K562 (cell line): ENCODE measurements at regions not wholly inside any gene's neighbourhood (a gene's known extent, or its start where the extent isn't known, plus 50 kb on each side); places are given as distances from the start of the nearest gene placed in this dataset.
"Not testable (repeated sequence)": the region's sequence is repeated elsewhere in the genome, so short reads cannot be mapped to it uniquely, and the experiment has no call there.

Experiments used
- ATAC-seq: fragments of 200-7000 bp; cut with Tn5 transposase; 3 replicates; pipeline ENCODE4 v1.9.1; 2020; ENCODE audit warnings: moderate library complexity
- BruUV-seq: library from RNA; stranded (reverse); fragments of 400-500 nt; replicated peaks from 2 replicates; lab custom pipeline; 2021; lab: Mats Ljungman, UMichigan
- CTCF ChIA-PET: fragments of 300-600 bp; formaldehyde crosslinking; extraction: SDS; loops from one replicate; lab custom pipeline; 2021; ENCODE audit warnings: low intra/inter-chr PET ratio; lab: Yijun Ruan, JAX
- POLR2A ChIA-PET: fragments of 300-600, 350-650 bp; sonication (Branson Sonifier 250); formaldehyde crosslinking; extraction: SDS; loops from one replicate; lab custom pipeline; 2021; ENCODE audit warnings: antibody characterized with exemption, inconsistent platforms; lab: Yijun Ruan, JAX
- DNase-seq, 4 experiments: peaks; one replicate each; pipeline versions ENCODE4 v3.0.0 to v3.0.0-alpha.2; 2011 to 2018; ENCODE audit warnings: low spot score in 3 of 4, mixed read lengths in 3 of 4; ENCODE audit errors: extremely low read depth in 1 of 4
- FAIRE-seq: peaks from 2 replicates; lab custom pipeline; 2011; peaks lifted over from hg19 to GRCh38; lab: Jason Lieb, UNC
- H2AFZ ChIP-seq: 2 replicates; pipeline ENCODE4 v1.6.0; 2011; ENCODE audit warnings: low read depth, low read length, control low read depth, inconsistent platforms
- H3K27ac ChIP-seq: fragments of 200-600 bp; 3 replicates; pipeline ENCODE4 v1.8.0; 2011; ENCODE audit warnings: low read depth, mild to moderate bottlenecking, control low read depth, inconsistent platforms, low read length, moderate library complexity, mixed read lengths; ENCODE audit errors: extremely low read depth
- H3K27me3 ChIP-seq, 2 experiments: fragments of 300-600 bp in 1 of 2; 2 replicates in 1 of 2; 3 replicates in 1 of 2; pipeline versions ENCODE4 v1.6.0 to v1.8.0; 2011; ENCODE audit warnings: inconsistent platforms in 2 of 2, low read length in 2 of 2, mild to moderate bottlenecking in 1 of 2, mixed read lengths in 1 of 2, moderate library complexity in 1 of 2; ENCODE audit not compliant: control insufficient read depth in 2 of 2, insufficient read depth in 2 of 2
- H3K36me3 ChIP-seq: fragments of 300-600 bp; 3 replicates; pipeline ENCODE4 v1.8.0; 2011; ENCODE audit warnings: mild to moderate bottlenecking, low read length, inconsistent platforms; ENCODE audit not compliant: control insufficient read depth, insufficient read depth
- H3K4me1 ChIP-seq, 2 experiments: fragments of 200-600 bp in 1 of 2; replicated peaks in 1 of 2; 2 replicates in 1 of 2; 3 replicates in 1 of 2; pipeline versions ENCODE4 v1.5.1 to v1.8.0; 2011; ENCODE audit warnings: inconsistent platforms in 2 of 2, low read length in 2 of 2, mild to moderate bottlenecking in 1 of 2, mixed read lengths in 1 of 2, moderate library complexity in 1 of 2; ENCODE audit not compliant: control insufficient read depth in 2 of 2, insufficient read depth in 2 of 2
- H3K4me2 ChIP-seq: 2 replicates; pipeline ENCODE4 v1.6.1; 2011; ENCODE audit warnings: low read length, control low read depth, inconsistent platforms, mixed read lengths; ENCODE audit not compliant: insufficient read depth
- H3K4me3 ChIP-seq: fragments of 200-600 bp; sonication (generic), shearing (Covaris generic); 2 replicates; pipeline ENCODE4 v1.5.1; 2016; ENCODE audit warnings: control low read depth, inconsistent platforms
- H3K79me2 ChIP-seq: fragments of 200-600 bp; 3 replicates; pipeline ENCODE4 v1.8.0; 2011; ENCODE audit warnings: low read length, inconsistent platforms; ENCODE audit not compliant: control insufficient read depth, insufficient read depth
- H3K9ac ChIP-seq, 2 experiments: 2 replicates each; pipeline versions ENCODE4 v1.6.0 to v1.6.1; 2011; ENCODE audit warnings: low read depth in 2 of 2, low read length in 2 of 2, control low read depth in 1 of 2, inconsistent platforms in 1 of 2, mild to moderate bottlenecking in 1 of 2, mixed read lengths in 1 of 2; ENCODE audit not compliant: insufficient read depth in 1 of 2
- H3K9me1 ChIP-seq: one replicate; pipeline ENCODE4 v1.6.0; 2011; ENCODE audit warnings: inconsistent platforms, mild to moderate bottlenecking, low read length, moderate library complexity; ENCODE audit not compliant: control insufficient read depth, insufficient read depth
- H3K9me3 ChIP-seq: replicated peaks from 2 replicates; pipeline ENCODE4 v1.5.1; 2011; ENCODE audit warnings: low read depth, low read length, inconsistent platforms; ENCODE audit not compliant: control insufficient read depth, insufficient read depth
- H4K20me1 ChIP-seq: replicated peaks from 2 replicates; pipeline ENCODE4 v1.6.1; 2011; ENCODE audit warnings: low read length, inconsistent platforms, mixed read lengths; ENCODE audit not compliant: control insufficient read depth, insufficient read depth
- CHD1 ChIP-seq: fragments of 200-600 bp; sonication (generic); IDR thresholded peaks from one replicate; pipeline ENCODE4 v1.6.1; 2012; ENCODE audit warnings: mild to moderate bottlenecking, moderate library complexity, low read length, inconsistent platforms
- GMEB1 ChIP-seq: fragments of 250-450 bp; sonication (Bioruptor Pico); IDR thresholded peaks from 2 replicates; pipeline ENCODE4 v1.4.0; 2020; ENCODE audit warnings: mild to moderate bottlenecking
- SRF ChIP-seq, 2 experiments: fragments of 250-450, 450-650 bp in 1 of 2; sonication (Bioruptor Pico) in 1 of 2; sonication (generic) in 1 of 2; formaldehyde crosslinking; IDR thresholded peaks; 2 replicates each; pipeline versions ENCODE4 v1.5.0 to v1.5.1; 2020 to 2022; ENCODE audit warnings: mild to moderate bottlenecking in 1 of 2, missing genetic modification reagents in 1 of 2
- STAT5B ChIP-seq: fragments of 250-450 bp; sonication (Bioruptor Pico); IDR thresholded peaks from 2 replicates; pipeline ENCODE4 v1.8.0; 2021; ENCODE audit warnings: mild to moderate bottlenecking, inconsistent platforms
- WGBS: fragments of 100-300 bp; shearing (Covaris generic); methylation state at CpG from one replicate; pipeline ENCODE4 v1.1.6; 2016; ENCODE audit warnings: low coverage, mixed read lengths; ENCODE audit not compliant: insufficient coverage; ENCODE audit errors: missing lambda C conversion rate; 5-methylcytosine and 5-hydroxymethylcytosine counted together
- in situ Hi-C: fragments of 300-500 bp; cut with MboI; formaldehyde crosslinking; loops from 4 replicates; pipeline ENCODE4 v1.15.0; 2018; ENCODE audit warnings: inconsistent platforms, mixed read lengths
- intact Hi-C: fragments of 100-400 bp; cut with micrococcal nuclease; formaldehyde crosslinking; loops from 2 replicates; pipeline ENCODE4 v1.14.2; 2022

GRCh38 chr2:23055251-23055650, 329.7 kb upstream of the KLHL29 start (continued):
- TF ChIP-seq GMEB1 (CRISPR knock-in tag): no peak

- CTCF ChIA-PET, intact Hi-C loops, H3K9ac ChIP-seq, H3K9me1 ChIP-seq, BruUV-seq, in situ Hi-C loops, H3K9me3 ChIP-seq, H3K4me2 ChIP-seq, H3K27ac ChIP-seq, H3K27me3 ChIP-seq, H3K4me3 ChIP-seq, FAIRE-seq, ATAC-seq, POLR2A ChIA-PET, H3K79me2 ChIP-seq, H2AFZ ChIP-seq, H3K36me3 ChIP-seq, DNase-seq, H4K20me1 ChIP-seq, H3K4me1 ChIP-seq: not testable (repeated sequence)
- 0% methylated on average over 4 of the region's 4 CpGs for WGBS
Measured at GRCh38 chr2:23056846-23057245, 328.1 kb upstream of the KLHL29 start.

- no peak for TF ChIP-seq SRF (CRISPR knock-in tag; IDR thresholded peaks at IDR 0.05)
- TF ChIP-seq CHD1: no peak
- TF ChIP-seq STAT5B (CRISPR knock-in tag): no peak
- TF ChIP-seq, all 486 proteins: peak for 0
- in situ Hi-C loops: no loop called here
- DNase-seq: no peak
- ChIA-PET CTCF (no interaction called here), POLR2A (no interaction called here)
- intact Hi-C loops: no loop called here
- Histone ChIP-seq H3K9ac (no peak overlapping the region), H3K27ac (no peak overlapping the region), H3K36me3 (no peaks in the 10 kb centered on the region), H4K20me1 (no peaks in the 10 kb centered on the region), H3K4me2 (no peak overlapping the region), H2AFZ (no peak overlapping the region), H3K9me3 (no peaks in the 10 kb centered on the region), H3K4me1 (no peaks in the 10 kb centered on the region), H3K9me1 (no peaks in the 10 kb centered on the region), H3K4me3 (no peak overlapping the region), H3K79me2 (no peaks in the 10 kb centered on the region), H3K27me3 (no peaks in the 10 kb centered on the region)
- 0% methylated on average over 9 of the region's 9 CpGs for WGBS
- no peak for ATAC-seq
- no TSS peak for BruUV-seq
- no peak for FAIRE-seq
Measured at GRCh38 chr2:23058435-23058834, 326.5 kb upstream of the KLHL29 start.
